A673 (cell line): ENCODE measurements at regions not wholly inside any gene's neighbourhood (a gene's known extent, or its start where the extent isn't known, plus 50 kb on each side); places are given as distances from the start of the nearest gene placed in this dataset.

Experiments used
- BruUV-seq: library from RNA; stranded (reverse); fragments of 400-500 nt; replicated peaks from 2 replicates; lab custom pipeline; 2021; lab: Mats Ljungman, UMichigan
- CTCF ChIA-PET: fragments of 300-600 bp; sonication (Branson Sonifier 250); formaldehyde crosslinking; loops from one replicate; lab custom pipeline; 2022; ENCODE audit warnings: antibody characterized with exemption; lab: Charles Lee
- POLR2A ChIA-PET: fragments of 300-600 bp; sonication (Branson Sonifier 250); formaldehyde crosslinking; loops from one replicate; lab custom pipeline; 2022; ENCODE audit warnings: antibody characterized with exemption; ENCODE audit not compliant: low non-redundant PET; lab: Charles Lee
- DNase-seq: peaks from one replicate; pipeline ENCODE4 v3.0.0-alpha.2; 2015; ENCODE audit warnings: low spot score
- H3K27ac ChIP-seq: fragments of 200-600 bp; sonication (generic); 2 replicates; pipeline ENCODE4 v1.5.1; 2016; ENCODE audit warnings: mixed run types, low read depth, mild to moderate bottlenecking, mixed read lengths, antibody characterized with exemption, low read length; ENCODE audit not compliant: poor library complexity, severe bottlenecking
- H3K27me3 ChIP-seq: fragments of 200-600 bp; sonication (generic); replicated peaks from 2 replicates; pipeline ENCODE4 v1.6.1; 2017; ENCODE audit warnings: mixed run types, low read depth, mild to moderate bottlenecking, mixed read lengths, antibody characterized with exemption, low read length; ENCODE audit not compliant: insufficient read depth, poor library complexity
- H3K36me3 ChIP-seq: fragments of 200-600 bp; sonication (generic); 2 replicates; pipeline ENCODE4 v1.6.1; 2016; ENCODE audit warnings: mixed run types, mild to moderate bottlenecking, mixed read lengths, antibody characterized with exemption, low read length; ENCODE audit not compliant: insufficient read depth, poor library complexity, severe bottlenecking
- H3K4me1 ChIP-seq: fragments of 200-600 bp; sonication (generic); 2 replicates; pipeline ENCODE4 v1.6.1; 2017; ENCODE audit warnings: mixed run types, mild to moderate bottlenecking, mixed read lengths, antibody characterized with exemption, low read length; ENCODE audit not compliant: insufficient read depth, poor library complexity, severe bottlenecking
- H3K4me3 ChIP-seq: fragments of 200-600 bp; sonication (generic); 2 replicates; pipeline ENCODE4 v1.5.1; 2016; ENCODE audit warnings: low read depth, mixed run types, mild to moderate bottlenecking, mixed read lengths, low read length; ENCODE audit not compliant: poor library complexity, severe bottlenecking
- H3K9me3 ChIP-seq: fragments of 200-600 bp; sonication (generic); 2 replicates; pipeline ENCODE4 v1.6.1; 2016; ENCODE audit warnings: mixed run types, low read depth, mild to moderate bottlenecking, mixed read lengths, antibody characterized with exemption, low read length; ENCODE audit not compliant: poor library complexity, severe bottlenecking
- CTCF ChIP-seq: fragments of 300-800, 200-600 bp; sonication (generic); conservative IDR thresholded peaks from 2 replicates; pipeline ENCODE4 v1.5.1; 2017; ENCODE audit warnings: low read depth, mild to moderate bottlenecking, antibody characterized with exemption, low read length, moderate library complexity, mixed read lengths
- EZH2 ChIP-seq: fragments of 200-600 bp; sonication (generic); IDR thresholded peaks from 2 replicates; pipeline ENCODE4 v1.6.1; 2017; ENCODE audit warnings: borderline replicate concordance, low read depth, mild to moderate bottlenecking, mixed read lengths, antibody characterized with exemption, low read length; ENCODE audit not compliant: poor library complexity, severe bottlenecking
- intact Hi-C: fragments of 100-400 bp; cut with micrococcal nuclease; formaldehyde crosslinking; loops from one replicate; pipeline ENCODE4 v1.10.0; 2022; ENCODE audit not compliant: unreplicated experiment

DNA sequence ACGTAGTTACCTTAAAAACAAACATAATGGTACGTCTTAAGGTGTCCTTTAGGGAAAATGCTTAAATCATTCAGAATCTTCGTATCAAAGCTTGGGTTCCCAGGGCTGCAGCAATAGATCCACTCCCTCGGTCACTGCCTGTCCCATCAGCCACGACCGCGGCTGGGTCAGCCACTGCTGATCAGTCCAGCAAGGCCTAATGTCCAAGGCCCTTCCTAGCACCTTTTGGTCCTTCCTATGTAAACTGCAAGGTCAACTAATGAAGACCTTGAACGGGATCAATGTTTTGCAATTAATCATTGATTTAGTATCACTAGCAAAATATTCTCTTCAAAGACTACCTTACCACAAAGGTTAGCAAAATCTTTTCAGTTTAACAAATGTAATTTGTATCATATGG is 122.2 kb upstream of the IGF1R start:
- no TSS peak for BruUV-seq

DNA sequence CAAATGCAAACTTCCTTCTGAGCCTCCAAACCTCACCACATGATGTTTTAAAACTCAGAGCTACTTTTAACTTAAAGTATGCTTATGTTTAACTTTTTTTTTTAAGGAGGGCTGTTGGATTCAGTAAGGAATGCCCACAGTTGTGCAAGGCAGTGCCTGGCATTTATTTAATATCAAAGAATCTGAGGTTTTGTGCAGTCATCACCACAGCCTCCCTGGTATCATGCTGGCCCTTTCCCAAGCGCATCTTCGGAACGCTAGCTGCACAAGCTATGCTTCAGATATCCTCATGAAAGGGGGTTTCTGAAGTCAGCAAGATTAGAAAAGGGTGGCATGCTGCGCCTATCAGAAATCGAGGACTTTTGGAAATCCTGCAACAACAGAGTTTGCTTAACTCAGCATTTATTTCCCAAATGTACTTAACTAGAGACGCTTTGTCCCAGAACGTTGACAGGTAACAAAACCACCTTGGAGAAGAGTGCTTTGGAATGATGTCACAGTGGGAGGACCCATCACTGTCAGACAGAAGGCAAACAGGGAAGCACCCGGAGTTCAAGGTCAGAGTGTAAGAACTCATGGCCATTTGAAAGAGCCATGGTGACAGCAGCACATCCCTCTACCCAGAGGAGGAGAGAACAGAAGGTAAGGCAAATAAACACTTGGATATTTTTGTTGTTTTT is 120.2 kb upstream of the IGF1R start:
- Histone ChIP-seq H3K9me3 (no peaks in the 10 kb centered on the region), H3K27ac (no peak overlapping the region), H3K27me3 (peaks cover 43% of the 10 kb centered on the region), H3K36me3 (no peaks in the 10 kb centered on the region), H3K4me1 (no peaks in the 10 kb centered on the region), H3K4me3 (no peak overlapping the region)
- intact Hi-C loops, result no loop called here
- POLR2A ChIA-PET, result no interaction called here
- no TSS peak for BruUV-seq
- DNase-seq, result no peak
- CTCF ChIA-PET, result no interaction called here
- TF ChIP-seq CTCF (no peak), EZH2 (no peak)

More for the DNA sequence above, 122.2 kb upstream of the IGF1R start:
- H3K4me3 ChIP-seq, result no peak overlapping the region
- no peaks in the 10 kb centered on the region for H3K4me1 ChIP-seq
- ChIA-PET CTCF (no interaction called here), POLR2A (no interaction called here)
- peaks cover 37% of the 10 kb centered on the region for H3K27me3 ChIP-seq
- H3K36me3 ChIP-seq, result no peaks in the 10 kb centered on the region
- H3K9me3 ChIP-seq, result no peaks in the 10 kb centered on the region
- intact Hi-C loops, result no loop called here
- TF ChIP-seq EZH2, result no peak
- TF ChIP-seq CTCF, result no peak
- no peak for DNase-seq
- H3K27ac ChIP-seq, result no peak overlapping the region

- Histone ChIP-seq H3K27ac (no peak overlapping the region), H3K4me3 (no peak overlapping the region), H3K9me3 (no peaks in the 10 kb centered on the region), H3K4me1 (no peaks in the 10 kb centered on the region), H3K36me3 (no peaks in the 10 kb centered on the region), H3K27me3 (peaks cover 49% of the 10 kb centered on the region)
- DNase-seq, result no peak
- TF ChIP-seq EZH2, result no peak
- TF ChIP-seq CTCF, result no peak
- ChIA-PET CTCF (interaction anchor here (0.9 kb wide), 1 partner anchor 11 kb away, joined by 3 read pairs; no protein-coding TSS in a partner anchor), POLR2A (no interaction called here)
- no TSS peak for BruUV-seq
- intact Hi-C loops, result no loop called here
Observed at GRCh38 chr15:98529205-98530145, 118.9 kb upstream of the IGF1R start.
